IMR-90 (cell line): ENCODE measurements at regions not wholly inside any gene's neighbourhood (a gene's known extent, or its start where the extent isn't known, plus 50 kb on each side); places are given as distances from the start of the nearest gene placed in this dataset.

Experiments used
- ATAC-seq: fragments of 200-7000 bp; cut with Tn5 transposase; 2 replicates; pipeline ENCODE4 v1.9.1; 2020; ENCODE audit warnings: low read depth, mild to moderate bottlenecking, moderate library complexity
- BruUV-seq: library from RNA; stranded (reverse); fragments of 400-500 nt; replicated peaks from 2 replicates; lab custom pipeline; 2021; lab: Mats Ljungman, UMichigan
- CTCF ChIA-PET: fragments of 300-600 bp; formaldehyde crosslinking; extraction: SDS; loops from one replicate; lab custom pipeline; 2021; ENCODE audit warnings: antibody characterized with exemption; lab: Yijun Ruan, JAX
- POLR2A ChIA-PET: fragments of 300-600 bp; sonication (Branson Sonifier 250); formaldehyde crosslinking; loops from one replicate; lab custom pipeline; 2022; ENCODE audit warnings: antibody characterized with exemption; ENCODE audit not compliant: unreplicated experiment; lab: Charles Lee
- DNase-seq: peaks from one replicate; pipeline ENCODE4 v3.0.0; 2013
- H2AFZ ChIP-seq: replicated peaks from 2 replicates; pipeline ENCODE3; 2013; ENCODE audit warnings: low read length, mild to moderate bottlenecking; ENCODE audit not compliant: poor library complexity
- H2AK5ac ChIP-seq: 2 replicates; pipeline ENCODE4 v1.6.1; 2013; ENCODE audit warnings: low read depth, low read length, inconsistent platforms
- H2AK9ac ChIP-seq: replicated peaks from 2 replicates; pipeline ENCODE3; 2013; ENCODE audit warnings: mild to moderate bottlenecking, low read depth, low read length, moderate library complexity; ENCODE audit not compliant: poor library complexity
- H2BK120ac ChIP-seq: 2 replicates; pipeline ENCODE4 v1.6.1; 2013; ENCODE audit warnings: low read depth, low read length, inconsistent platforms
- H2BK15ac ChIP-seq: 3 replicates; pipeline ENCODE4 v1.6.1; 2013; ENCODE audit warnings: low read depth, low read length, inconsistent platforms
- H2BK20ac ChIP-seq: 2 replicates; pipeline ENCODE4 v1.6.1; 2013; ENCODE audit warnings: low read depth, mild to moderate bottlenecking, inconsistent platforms, low read length, moderate library complexity
- H2BK5ac ChIP-seq: 2 replicates; pipeline ENCODE4 v1.6.1; 2013; ENCODE audit warnings: mild to moderate bottlenecking, low read depth, low read length, inconsistent platforms; ENCODE audit not compliant: poor library complexity, severe bottlenecking
- H3K14ac ChIP-seq: replicated peaks from 2 replicates; pipeline ENCODE4 v1.6.1; 2013; ENCODE audit warnings: low read depth, low read length, inconsistent platforms
- H3K18ac ChIP-seq: 2 replicates; pipeline ENCODE4 v1.6.1; 2013; ENCODE audit warnings: low read depth, low read length, control low read depth
- H3K23ac ChIP-seq: 2 replicates; pipeline ENCODE4 v1.6.1; 2013; ENCODE audit warnings: low read depth, low read length, inconsistent platforms
- H3K27ac ChIP-seq: 2 replicates; pipeline ENCODE4 v1.5.1; 2013; ENCODE audit warnings: mild to moderate bottlenecking, control low read depth, low read length; ENCODE audit not compliant: insufficient read depth
- H3K27me3 ChIP-seq: 2 replicates; pipeline ENCODE4 v1.6.1; 2013; ENCODE audit warnings: low read length; ENCODE audit not compliant: control insufficient read depth, insufficient read depth
- H3K36me3 ChIP-seq: 2 replicates; pipeline ENCODE4 v1.6.1; 2013; ENCODE audit warnings: low read length, mixed read lengths; ENCODE audit not compliant: control insufficient read depth, insufficient read depth
- H3K4ac ChIP-seq: 2 replicates; pipeline ENCODE4 v1.6.1; 2013; ENCODE audit warnings: low read depth, low read length, inconsistent platforms
- H3K4me1 ChIP-seq: 2 replicates; pipeline ENCODE4 v1.6.1; 2013; ENCODE audit warnings: low read length, mixed read lengths; ENCODE audit not compliant: control insufficient read depth, insufficient read depth
- H3K4me2 ChIP-seq: 2 replicates; pipeline ENCODE4 v1.6.1; 2013; ENCODE audit warnings: low read depth, mild to moderate bottlenecking, control low read depth, low read length, moderate library complexity
- H3K4me3 ChIP-seq: 2 replicates; pipeline ENCODE4 v1.5.1; 2013; ENCODE audit warnings: low read depth, mild to moderate bottlenecking, control low read depth, low read length, moderate library complexity; ENCODE audit not compliant: insufficient read depth
- H3K56ac ChIP-seq: 2 replicates; pipeline ENCODE4 v1.6.1; 2013; ENCODE audit warnings: low read length, inconsistent platforms; ENCODE audit not compliant: insufficient read depth; ENCODE audit errors: extremely low read depth
- H3K79me1 ChIP-seq, 2 experiments: 2 replicates each; pipeline ENCODE4 v1.6.1; 2013; ENCODE audit warnings: low read length in 2 of 2, inconsistent platforms in 1 of 2, low read depth in 1 of 2
- H3K9ac ChIP-seq: 2 replicates; pipeline ENCODE4 v1.6.1; 2013; ENCODE audit warnings: low read depth, low read length, control low read depth
- H3K9me1 ChIP-seq: 2 replicates; pipeline ENCODE4 v1.6.1; 2013; ENCODE audit warnings: low read length, inconsistent platforms; ENCODE audit not compliant: insufficient read depth
- H3K9me3 ChIP-seq: 2 replicates; pipeline ENCODE4 v1.6.1; 2013; ENCODE audit warnings: low read length; ENCODE audit not compliant: control insufficient read depth, insufficient read depth
- H4K20me1 ChIP-seq: 2 replicates; pipeline ENCODE4 v1.6.1; 2013; ENCODE audit warnings: low read length, inconsistent platforms; ENCODE audit not compliant: insufficient read depth
- H4K5ac ChIP-seq: 2 replicates; pipeline ENCODE4 v1.6.1; 2013; ENCODE audit warnings: mild to moderate bottlenecking, low read depth, low read length, control low read depth
- H4K8ac ChIP-seq, 2 experiments: 2 replicates each; pipeline ENCODE4 v1.6.1; 2013; ENCODE audit warnings: low read depth in 2 of 2, low read length in 2 of 2, control low read depth in 1 of 2, inconsistent platforms in 1 of 2
- H4K91ac ChIP-seq: 2 replicates; pipeline ENCODE4 v1.6.1; 2013; ENCODE audit warnings: low read depth, low read length, inconsistent platforms; ENCODE audit not compliant: insufficient read depth
- FOS ChIP-seq: fragments of 150-350 bp; IDR thresholded peaks from 2 replicates; pipeline ENCODE4 v1.6.1; 2016; ENCODE audit warnings: low read depth, low read length
- MAFK ChIP-seq: IDR thresholded peaks from 2 replicates; pipeline ENCODE4 v1.6.1; 2012; ENCODE audit warnings: low read depth, low read length, improper control_type of control experiment
- MAZ ChIP-seq: IDR thresholded peaks from 2 replicates; pipeline ENCODE4 v1.6.1; 2012; ENCODE audit warnings: low read depth, mild to moderate bottlenecking, low read length, improper control_type of control experiment, moderate library complexity, borderline replicate concordance
- POLR2A ChIP-seq: IDR thresholded peaks from 2 replicates; pipeline ENCODE4 v1.6.1; 2012; ENCODE audit warnings: mild to moderate bottlenecking, low read depth, low read length
- RAD21 ChIP-seq: IDR thresholded peaks from 2 replicates; pipeline ENCODE4 v1.6.1; 2012; ENCODE audit warnings: low read length, improper control_type of control experiment
- RCOR1 ChIP-seq: IDR thresholded peaks from 2 replicates; pipeline ENCODE4 v1.6.1; 2012; ENCODE audit warnings: mild to moderate bottlenecking, low read length, improper control_type of control experiment; ENCODE audit not compliant: insufficient replicate concordance
- RFX5 ChIP-seq: IDR thresholded peaks from 2 replicates; pipeline ENCODE4 v1.8.0; 2012; ENCODE audit warnings: low read depth, mild to moderate bottlenecking, low read length, moderate library complexity
- SMC3 ChIP-seq: fragments of 150-350 bp; IDR thresholded peaks from 2 replicates; pipeline ENCODE4 v1.6.1; 2016; ENCODE audit warnings: low read depth, mild to moderate bottlenecking, antibody characterized with exemption, low read length, moderate library complexity
- WGBS, 2 experiments: methylation state at CpG; one replicate each; pipeline versions ENCODE4 v1.1.5 to v1.1.7; 2013; ENCODE audit warnings: missing lambda C conversion rate in 2 of 2; ENCODE audit not compliant: insufficient read length in 1 of 2; ENCODE audit errors: extremely low coverage in 2 of 2; 5-methylcytosine and 5-hydroxymethylcytosine counted together
- dilution Hi-C: fragments of 300-500 bp; cut with HindIII; formaldehyde crosslinking; loops from one replicate; pipeline ENCODE4 v1.14.3; 2018; ENCODE audit warnings: low sequenced_read_pairs; ENCODE audit not compliant: unreplicated experiment
- in situ Hi-C: fragments of 300-500 bp; cut with MboI; formaldehyde crosslinking; loops from 3 replicates; pipeline ENCODE4 v1.14.3; 2019; ENCODE audit warnings: low sequenced_read_pairs, inconsistent platforms, mixed read lengths
- intact Hi-C: fragments of 100-400 bp; cut with micrococcal nuclease; formaldehyde crosslinking; loops from 2 replicates; pipeline ENCODE4 v1.10.0; 2022
- TF ChIP-seq, protein P1 (sequence below): conservative IDR thresholded peaks from 2 replicates; pipeline ENCODE4 v1.5.1; 2012; ENCODE audit warnings: mild to moderate bottlenecking, low read depth, low read length, improper control_type of control experiment
- TF ChIP-seq, protein P2 (sequence below): fragments of 150-350 bp; IDR thresholded peaks from 2 replicates; pipeline ENCODE4 v1.6.1; 2016; ENCODE audit warnings: low read depth, mild to moderate bottlenecking, low read length, moderate library complexity, borderline replicate concordance

DNA sequence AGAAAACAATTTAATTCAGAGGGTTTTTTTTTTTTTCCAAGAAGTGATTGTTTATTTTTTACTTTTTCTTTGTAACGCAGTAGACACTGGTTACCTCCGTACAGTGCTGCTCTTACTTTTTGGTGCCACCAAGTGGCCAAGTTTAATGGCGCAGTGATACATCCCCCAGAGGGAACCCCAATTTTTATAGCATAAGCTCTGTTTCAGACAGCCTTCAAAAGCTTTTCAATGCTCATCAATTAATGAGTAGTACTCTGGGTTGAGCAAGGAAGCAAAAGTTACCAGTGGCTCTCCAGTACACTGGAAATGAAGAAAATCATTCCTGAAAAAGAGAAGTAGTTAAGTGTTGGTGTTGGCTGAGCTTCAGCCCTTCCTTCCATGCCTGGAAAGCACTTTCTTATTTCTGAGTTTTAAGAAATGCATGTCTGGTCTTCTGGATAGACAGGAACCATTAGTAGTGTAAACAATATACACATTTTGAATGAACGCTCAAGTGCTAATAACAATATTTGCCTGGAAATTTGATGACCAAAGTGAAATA, 129.1 kb upstream of the SMLR1 start:
- H2BK5ac ChIP-seq, result peak overlapping the region; percentile 59
- POLR2A ChIA-PET, result interaction anchor here (1.4 kb wide), 1 partner anchor 10 kb away, joined by 3 read pairs; no protein-coding TSS in a partner anchor
- H3K4me2 ChIP-seq, result peak overlapping the region; percentile 66; the same call in 1 of the 2 replicates
- H3K14ac ChIP-seq, result 0 out of 2 replicates have a peak overlapping the region, but pooled peaks have one; percentile 35
- BruUV-seq, result no TSS peak
- ATAC-seq (peak; percentile 96), DNase-seq (peak; percentile 66)
- H3K79me1 ChIP-seq, result no peaks in the 10 kb centered on the region
- no peaks in the 10 kb centered on the region for H3K9me3 ChIP-seq
- peak overlapping the region; percentile 80; the same call in 1 of the 2 replicates for H2BK120ac ChIP-seq
- no peak overlapping the region for H2AK5ac ChIP-seq
- no peak for TF ChIP-seq MAZ
- 0 out of 2 replicates have a peak, but pooled peaks have one; percentile 45 for TF ChIP-seq POLR2A
- TF ChIP-seq, protein P1, sequence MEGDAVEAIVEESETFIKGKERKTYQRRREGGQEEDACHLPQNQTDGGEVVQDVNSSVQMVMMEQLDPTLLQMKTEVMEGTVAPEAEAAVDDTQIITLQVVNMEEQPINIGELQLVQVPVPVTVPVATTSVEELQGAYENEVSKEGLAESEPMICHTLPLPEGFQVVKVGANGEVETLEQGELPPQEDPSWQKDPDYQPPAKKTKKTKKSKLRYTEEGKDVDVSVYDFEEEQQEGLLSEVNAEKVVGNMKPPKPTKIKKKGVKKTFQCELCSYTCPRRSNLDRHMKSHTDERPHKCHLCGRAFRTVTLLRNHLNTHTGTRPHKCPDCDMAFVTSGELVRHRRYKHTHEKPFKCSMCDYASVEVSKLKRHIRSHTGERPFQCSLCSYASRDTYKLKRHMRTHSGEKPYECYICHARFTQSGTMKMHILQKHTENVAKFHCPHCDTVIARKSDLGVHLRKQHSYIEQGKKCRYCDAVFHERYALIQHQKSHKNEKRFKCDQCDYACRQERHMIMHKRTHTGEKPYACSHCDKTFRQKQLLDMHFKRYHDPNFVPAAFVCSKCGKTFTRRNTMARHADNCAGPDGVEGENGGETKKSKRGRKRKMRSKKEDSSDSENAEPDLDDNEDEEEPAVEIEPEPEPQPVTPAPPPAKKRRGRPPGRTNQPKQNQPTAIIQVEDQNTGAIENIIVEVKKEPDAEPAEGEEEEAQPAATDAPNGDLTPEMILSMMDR, result peak; percentile 89
- TF ChIP-seq MAFK, result no peak
- TF ChIP-seq SMC3, result peak; percentile 93
- peak; percentile 93 for TF ChIP-seq RAD21
- no peak for TF ChIP-seq RFX5
- TF ChIP-seq, protein P2, sequence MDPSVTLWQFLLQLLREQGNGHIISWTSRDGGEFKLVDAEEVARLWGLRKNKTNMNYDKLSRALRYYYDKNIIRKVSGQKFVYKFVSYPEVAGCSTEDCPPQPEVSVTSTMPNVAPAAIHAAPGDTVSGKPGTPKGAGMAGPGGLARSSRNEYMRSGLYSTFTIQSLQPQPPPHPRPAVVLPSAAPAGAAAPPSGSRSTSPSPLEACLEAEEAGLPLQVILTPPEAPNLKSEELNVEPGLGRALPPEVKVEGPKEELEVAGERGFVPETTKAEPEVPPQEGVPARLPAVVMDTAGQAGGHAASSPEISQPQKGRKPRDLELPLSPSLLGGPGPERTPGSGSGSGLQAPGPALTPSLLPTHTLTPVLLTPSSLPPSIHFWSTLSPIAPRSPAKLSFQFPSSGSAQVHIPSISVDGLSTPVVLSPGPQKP, result no peak
- no peak for TF ChIP-seq FOS
- TF ChIP-seq RCOR1, result no peak
- dilution Hi-C loops (no loop called here), intact Hi-C loops (loop anchor here (1.0 to 10.0 kb wide), 4 partner anchors 333 to 651 kb away; no protein-coding TSS in a partner anchor), in situ Hi-C loops (loop anchor here (10.0 kb wide), 1 partner anchor 333 kb away; the partner anchor contains the start of gene TMEM200A)
- H3K56ac ChIP-seq, result no peak overlapping the region
- no peaks in the 10 kb centered on the region; the same call in 1 of the 2 replicates for H3K4me1 ChIP-seq
- H3K27ac ChIP-seq, result no peak overlapping the region
- H2BK15ac ChIP-seq, result no peak overlapping the region
- H3K9me1 ChIP-seq, result no peaks in the 10 kb centered on the region
- no peak overlapping the region for H3K4me3 ChIP-seq
- H2AFZ ChIP-seq, result no peak overlapping the region
- H3K9ac ChIP-seq, result no peak overlapping the region; the same call in 1 of the 2 replicates
- H2BK20ac ChIP-seq, result peak overlapping the region; percentile 66; the same call in 1 of the 2 replicates
- no peak overlapping the region for H2AK9ac ChIP-seq
- H3K23ac ChIP-seq, result no peak overlapping the region
- no CpG with 5 or more reads among the region's 4 CpGs for WGBS, 2 experiments
- CTCF ChIA-PET, result interaction anchor here (0.6 to 1.7 kb wide), 15 partner anchors 8 to 490 kb away, joined by 3 to 7 read pairs (median 4); partner anchors contain the start of gene TMEM200A
- H4K91ac ChIP-seq, result no peak overlapping the region
- H3K27me3 ChIP-seq, result peaks cover 4% of the 10 kb centered on the region
- peak overlapping the region in 1 of 2 experiments; percentile 65; a peak in 1 of 4 replicates for H4K8ac ChIP-seq
- H4K20me1 ChIP-seq, result no peaks in the 10 kb centered on the region
- H3K18ac ChIP-seq, result no peak overlapping the region
- H3K36me3 ChIP-seq, result no peaks in the 10 kb centered on the region
- H3K4ac ChIP-seq, result no peak overlapping the region; the same call in 1 of the 2 replicates
- H4K5ac ChIP-seq, result no peak overlapping the region
